MCF 10A (cell line): ENCODE measurements at regions not wholly inside any gene's neighbourhood (a gene's known extent, or its start where the extent isn't known, plus 50 kb on each side); places are given as distances from the start of the nearest gene placed in this dataset.
A peak's percentile ranks its signal among the peaks of the same experiment; 100 is the strongest.

Experiments used
- BruUV-seq: library from RNA; stranded (reverse); fragments of 400-500 nt; replicated peaks from 2 replicates; lab custom pipeline; 2021; lab: Mats Ljungman, UMichigan
- CTCF ChIA-PET: fragments of 300-600 bp; sonication (Branson Sonifier 250); formaldehyde crosslinking; extraction: SDS; loops from one replicate; lab custom pipeline; 2021; ENCODE audit warnings: antibody characterized with exemption, inconsistent platforms; lab: Yijun Ruan, JAX
- POLR2A ChIA-PET: fragments of 300-600, 350-650 bp; sonication (Branson Sonifier 250); formaldehyde crosslinking; extraction: SDS; loops from one replicate; lab custom pipeline; 2020; ENCODE audit warnings: antibody characterized with exemption, inconsistent platforms; lab: Yijun Ruan, JAX
- DNase-seq: peaks from one replicate; pipeline ENCODE4 v3.0.0-alpha.2; 2018; ENCODE audit not compliant: unreplicated experiment
- H3K27ac Mint-ChIP-seq: one replicate; pipeline ENCODE4 v1.8.0; 2022; ENCODE audit warnings: mild to moderate bottlenecking, low read depth, mixed read lengths; ENCODE audit not compliant: unreplicated experiment
- H3K27me3 Mint-ChIP-seq: one replicate; pipeline ENCODE4 v1.8.0; 2022; ENCODE audit warnings: mixed read lengths; ENCODE audit not compliant: insufficient read depth, unreplicated experiment
- H3K36me3 Mint-ChIP-seq: one replicate; pipeline ENCODE4 v1.8.0; 2022; ENCODE audit warnings: mild to moderate bottlenecking, moderate library complexity, mixed read lengths; ENCODE audit not compliant: insufficient read depth, unreplicated experiment
- H3K4me1 Mint-ChIP-seq: one replicate; pipeline ENCODE4 v1.8.0; 2022; ENCODE audit warnings: mixed read lengths; ENCODE audit not compliant: insufficient read depth, unreplicated experiment
- H3K4me3 Mint-ChIP-seq: one replicate; pipeline ENCODE4 v1.8.0; 2022; ENCODE audit warnings: mild to moderate bottlenecking, moderate library complexity, mixed read lengths; ENCODE audit not compliant: unreplicated experiment
- H3K9me3 Mint-ChIP-seq: one replicate; pipeline ENCODE4 v1.8.0; 2022; ENCODE audit warnings: mixed read lengths; ENCODE audit not compliant: unreplicated experiment
- CTCF ChIP-seq: fragments of 200-600 bp; IDR thresholded peaks from one replicate; pipeline ENCODE4 v1.8.0; 2022; ENCODE audit warnings: antibody characterized with exemption, mild to moderate bottlenecking; ENCODE audit not compliant: unreplicated experiment
- intact Hi-C: fragments of 100-400 bp; cut with micrococcal nuclease; formaldehyde crosslinking; loops from 2 replicates; pipeline ENCODE4 v1.14.1; 2022

GRCh38 chr1:81710857-81711256 is 89.9 kb upstream of the ADGRL2 start:
- peaks cover 26% of the 10 kb centered on the region for H3K4me1 Mint-ChIP-seq
- POLR2A ChIA-PET, result no interaction called here

GRCh38 chr1:81708250-81708649 is 92.5 kb upstream of the ADGRL2 start:
- peaks cover 29% of the 10 kb centered on the region for H3K4me1 Mint-ChIP-seq
- no TSS peak for BruUV-seq
- peaks cover 4% of the 10 kb centered on the region for H3K36me3 Mint-ChIP-seq
- H3K4me3 Mint-ChIP-seq, result no peak overlapping the region
- TF ChIP-seq CTCF, result no peak
- POLR2A ChIA-PET, result no interaction called here
- no peaks in the 10 kb centered on the region for H3K9me3 Mint-ChIP-seq
- H3K27me3 Mint-ChIP-seq, result no peaks in the 10 kb centered on the region
- CTCF ChIA-PET, result interaction anchor here (0.6 to 1.1 kb wide), 2 partner anchors 24 to 90 kb away, joined by 3 read pairs; no protein-coding TSS in a partner anchor
- intact Hi-C loops, result no loop called here
- DNase-seq, result no peak
- H3K27ac Mint-ChIP-seq, result no peak overlapping the region

More at GRCh38 chr1:81710857-81711256, 89.9 kb upstream of the ADGRL2 start:
- intact Hi-C loops, result no loop called here
- no TSS peak for BruUV-seq
- no peak overlapping the region for H3K4me3 Mint-ChIP-seq
- TF ChIP-seq CTCF, result no peak
- H3K27ac Mint-ChIP-seq, result no peak overlapping the region
- H3K9me3 Mint-ChIP-seq, result no peaks in the 10 kb centered on the region
- DNase-seq, result no peak
- H3K27me3 Mint-ChIP-seq, result no peaks in the 10 kb centered on the region
- CTCF ChIA-PET, result no interaction called here
- H3K36me3 Mint-ChIP-seq, result no peaks in the 10 kb centered on the region

- no peaks in the 10 kb centered on the region for H3K27me3 Mint-ChIP-seq
- H3K36me3 Mint-ChIP-seq, result peaks cover 5% of the 10 kb centered on the region
- ChIA-PET POLR2A (interaction anchor here (0.5 to 0.8 kb wide), 2 partner anchors 36 to 69 kb away, joined by 3 read pairs; no protein-coding TSS in a partner anchor), CTCF (interaction anchor here (0.5 to 1.2 kb wide), 5 partner anchors 9 to 158 kb away, joined by 3 to 4 read pairs (median 3); no protein-coding TSS in a partner anchor)
- no TSS peak for BruUV-seq
- H3K9me3 Mint-ChIP-seq, result no peaks in the 10 kb centered on the region
- H3K27ac Mint-ChIP-seq, result peak overlapping the region; percentile 28
- TF ChIP-seq CTCF, result no peak
- H3K4me1 Mint-ChIP-seq, result peaks cover 38% of the 10 kb centered on the region
- H3K4me3 Mint-ChIP-seq, result no peak overlapping the region
- intact Hi-C loops, result no loop called here
- DNase-seq, result peak; percentile 23
Measured at GRCh38 chr1:81706650-81707435, 93.9 kb upstream of the ADGRL2 start.

GRCh38 chr1:81703756-81704463 is 96.8 kb upstream of the ADGRL2 start:
- Mint-ChIP-seq H3K36me3 (peaks cover 5% of the 10 kb centered on the region), H3K27me3 (no peaks in the 10 kb centered on the region), H3K4me1 (peaks cover 49% of the 10 kb centered on the region), H3K4me3 (no peak overlapping the region), H3K27ac (peak overlapping the region; percentile 86), H3K9me3 (no peaks in the 10 kb centered on the region)
- POLR2A ChIA-PET, result interaction anchor here (1.4 to 1.9 kb wide), 2 partner anchors 11 to 23 kb away, joined by 6 to 8 read pairs; no protein-coding TSS in a partner anchor
- CTCF ChIA-PET, result interaction anchor here (0.9 kb wide), 1 partner anchor 154 kb away, joined by 3 read pairs; no protein-coding TSS in a partner anchor
- BruUV-seq, result no TSS peak
- intact Hi-C loops, result no loop called here
- no peak for TF ChIP-seq CTCF
- peak; percentile 70 for DNase-seq
